HCT116 (cell line): ENCODE measurements at regions not wholly inside any gene's neighbourhood (a gene's known extent, or its start where the extent isn't known, plus 50 kb on each side); places are given as distances from the start of the nearest gene placed in this dataset.

Experiments used
- ATAC-seq: fragments of 200-7000 bp; cut with Tn5 transposase; 2 replicates; pipeline ENCODE4 v1.9.1; 2020; ENCODE audit warnings: mild to moderate bottlenecking, moderate library complexity
- BruUV-seq: library from RNA; stranded (reverse); fragments of 400-500 nt; replicated peaks from 2 replicates; lab custom pipeline; 2021; lab: Mats Ljungman, UMichigan
- CTCF ChIA-PET: fragments of 300-600 bp; sonication (Branson Sonifier 250); formaldehyde crosslinking; loops from one replicate; lab custom pipeline; 2021; ENCODE audit warnings: antibody characterized with exemption; lab: Charles Lee
- POLR2A ChIA-PET: fragments of 300-600, 350-600 bp; sonication (Branson Sonifier 250); formaldehyde crosslinking; loops from one replicate; lab custom pipeline; 2021; ENCODE audit warnings: antibody characterized with exemption; lab: Charles Lee
- RAD21 ChIA-PET, 2 experiments: fragments of 300-600 bp; sonication (Branson Sonifier 250); formaldehyde crosslinking; loops; one replicate each; lab custom pipeline; 2023; ENCODE audit warnings: low total read pairs in 2 of 2; ENCODE audit not compliant: uncharacterized antibody in 2 of 2, unreplicated experiment in 2 of 2, low non-redundant PET in 1 of 2; lab: Charles Lee
- DNase-seq: peaks from one replicate; pipeline ENCODE4 v3.0.0-alpha.2; 2010; ENCODE audit warnings: low read depth, low spot score
- H2AFZ ChIP-seq: fragments of 200-600 bp; shearing (Covaris generic), sonication (generic); 2 replicates; pipeline ENCODE4 v1.6.1; 2017; ENCODE audit warnings: low read depth, mixed run types, mixed read lengths, antibody characterized with exemption, low read length; ENCODE audit not compliant: poor library complexity, severe bottlenecking
- H3K27ac ChIP-seq: 2 replicates; pipeline ENCODE4 v1.5.1; 2012; ENCODE audit warnings: low read depth, low read length
- H3K27me3 ChIP-seq: fragments of 200-600 bp; sonication (generic); 2 replicates; pipeline ENCODE4 v1.6.1; 2016; ENCODE audit warnings: mixed run types, low read length, mixed read lengths; ENCODE audit not compliant: insufficient read depth
- H3K36me3 ChIP-seq, 2 experiments: fragments of 200-500 bp in 1 of 2; fragments of 200-600 bp in 1 of 2; sonication (Bioruptor generic) in 1 of 2; sonication (generic) in 1 of 2; 2 replicates each; pipeline versions ENCODE4 v1.5.1 to v1.6.1; 2014 to 2016; ENCODE audit warnings: low read length in 2 of 2, inconsistent platforms in 1 of 2, mixed read lengths in 1 of 2, mixed run types in 1 of 2; ENCODE audit not compliant: insufficient read depth in 2 of 2, control insufficient read depth in 1 of 2
- H3K4me1 ChIP-seq, 2 experiments: fragments of 200-600 bp in 1 of 2; sonication (generic) in 1 of 2; 2 replicates each; pipeline versions ENCODE4 v1.5.1 to v1.6.1; 2012 to 2017; ENCODE audit warnings: low read length in 2 of 2, inconsistent platforms in 1 of 2, mild to moderate bottlenecking in 1 of 2, mixed read lengths in 1 of 2, mixed run types in 1 of 2, moderate library complexity in 1 of 2; ENCODE audit not compliant: insufficient read depth in 2 of 2, control insufficient read depth in 1 of 2
- H3K4me2 ChIP-seq: fragments of 200-600 bp; sonication (generic); 2 replicates; pipeline ENCODE4 v1.6.1; 2017; ENCODE audit warnings: mixed run types, low read length, mixed read lengths
- H3K4me3 ChIP-seq, 2 experiments: fragments of 200-600 bp in 1 of 2; sonication (generic) in 1 of 2; replicated peaks in 1 of 2; 2 replicates each; pipeline ENCODE4 v1.5.1; 2011 to 2016; ENCODE audit warnings: low read length in 2 of 2, control low read depth in 1 of 2, low read depth in 1 of 2, mild to moderate bottlenecking in 1 of 2, mixed read lengths in 1 of 2, mixed run types in 1 of 2
- H3K79me2 ChIP-seq: fragments of 200-600 bp; sonication (generic); 2 replicates; pipeline ENCODE4 v1.6.1; 2017; ENCODE audit warnings: mild to moderate bottlenecking, mixed run types, low read length, moderate library complexity, mixed read lengths; ENCODE audit not compliant: insufficient read depth
- H3K9ac ChIP-seq: fragments of 200-600 bp; sonication (generic); 2 replicates; pipeline ENCODE4 v1.6.1; 2016; ENCODE audit warnings: low read length, mixed read lengths
- H3K9me2 ChIP-seq: fragments of 200-600 bp; sonication (generic), shearing (Covaris generic); 2 replicates; pipeline ENCODE4 v1.6.1; 2017; ENCODE audit warnings: mixed run types, mild to moderate bottlenecking, moderate library complexity; ENCODE audit not compliant: insufficient read depth
- H3K9me3 ChIP-seq, 2 experiments: fragments of 200-500 bp in 1 of 2; fragments of 200-600 bp in 1 of 2; sonication (Bioruptor generic) in 1 of 2; sonication (generic) in 1 of 2; 2 replicates each; pipeline ENCODE4 v1.6.1; 2014 to 2017; ENCODE audit warnings: low read length in 2 of 2, mixed read lengths in 2 of 2, inconsistent platforms in 1 of 2, low read depth in 1 of 2, mild to moderate bottlenecking in 1 of 2, mixed run types in 1 of 2, moderate library complexity in 1 of 2; ENCODE audit not compliant: control insufficient read depth in 1 of 2, insufficient read depth in 1 of 2
- H4K20me1 ChIP-seq: fragments of 200-600 bp; sonication (generic), shearing (Covaris generic); 2 replicates; pipeline ENCODE4 v1.6.1; 2017; ENCODE audit warnings: mixed run types, mild to moderate bottlenecking, moderate library complexity; ENCODE audit not compliant: insufficient read depth
- ATF3 ChIP-seq: IDR thresholded peaks from 2 replicates; pipeline ENCODE4 v1.6.1; 2012
- CBX3 ChIP-seq: IDR thresholded peaks from 2 replicates; pipeline ENCODE4 v1.6.1; 2012; ENCODE audit warnings: low read depth
- CEBPB ChIP-seq: IDR thresholded peaks from 2 replicates; pipeline ENCODE4 v1.6.1; 2012; ENCODE audit warnings: low read depth
- EGR1 ChIP-seq: IDR thresholded peaks from 2 replicates; pipeline ENCODE4 v1.6.1; 2012; ENCODE audit warnings: low read depth
- JUND ChIP-seq: IDR thresholded peaks from 2 replicates; pipeline ENCODE4 v1.6.1; 2012
- RAD21 ChIP-seq: IDR thresholded peaks from 2 replicates; pipeline ENCODE4 v1.6.1; 2012; ENCODE audit warnings: low read depth, mild to moderate bottlenecking
- SIN3A ChIP-seq: IDR thresholded peaks from 2 replicates; pipeline ENCODE4 v1.6.1; 2012; ENCODE audit warnings: low read depth
- SP1 ChIP-seq: IDR thresholded peaks from 2 replicates; pipeline ENCODE4 v1.6.1; 2012; ENCODE audit warnings: low read depth
- TCF7L2 ChIP-seq: IDR thresholded peaks from 2 replicates; pipeline ENCODE4 v1.7.0; 2011; ENCODE audit warnings: borderline replicate concordance, inconsistent platforms; ENCODE audit not compliant: insufficient read depth, insufficient read length; ENCODE audit errors: extremely low read depth
- ZBTB33 ChIP-seq: IDR thresholded peaks from 2 replicates; pipeline ENCODE4 v1.6.1; 2011; ENCODE audit warnings: mild to moderate bottlenecking, low read length, moderate library complexity; ENCODE audit not compliant: insufficient replicate concordance; ENCODE audit errors: extremely low read depth
- ZNF274 ChIP-seq: fragments of 200-500 bp; sonication (Bioruptor generic); IDR thresholded peaks from 2 replicates; pipeline ENCODE4 v1.6.1; 2014; ENCODE audit warnings: mild to moderate bottlenecking, low read depth, low read length, inconsistent platforms
- intact Hi-C: fragments of 100-400 bp; cut with micrococcal nuclease; formaldehyde crosslinking; loops from 2 replicates; pipeline ENCODE4 v1.10.0; 2022

DNA sequence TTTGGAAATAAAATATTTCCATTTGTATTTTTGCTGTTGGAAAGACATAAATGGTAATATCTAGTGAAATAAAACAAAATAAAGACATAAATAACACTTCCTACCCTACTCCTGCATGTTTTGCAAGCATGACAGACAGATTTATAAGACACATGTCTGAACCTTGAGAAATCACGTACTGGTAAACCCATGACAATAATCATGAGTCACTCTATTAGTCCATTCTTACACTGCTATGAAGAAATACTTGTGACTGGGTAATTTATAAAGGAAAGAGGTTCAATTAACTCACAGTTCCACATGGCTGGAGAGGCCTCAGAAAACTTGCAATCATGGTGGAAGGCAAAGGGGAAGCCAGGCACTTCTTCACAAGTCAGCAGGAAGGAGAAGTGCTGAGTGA is 942.2 kb downstream of the REEP3 start:
- H3K9me2 ChIP-seq: no peaks in the 10 kb centered on the region
- TF ChIP-seq JUND: no peak
- no peak for TF ChIP-seq SIN3A
- no peak for TF ChIP-seq SP1
- no peak for TF ChIP-seq EGR1
- no peak for TF ChIP-seq CEBPB
- TF ChIP-seq ZNF274: no peak
- no peak for TF ChIP-seq CBX3
- TF ChIP-seq ATF3: no peak
- TF ChIP-seq RAD21: no peak
- no peak for TF ChIP-seq TCF7L2
- no peak for TF ChIP-seq ZBTB33
- H3K9me3 ChIP-seq: peaks cover 0 to 5% of the 10 kb centered on the region in 2 experiments; a peak in 1 of 4 replicates
- H3K9ac ChIP-seq: no peak overlapping the region
- no peak overlapping the region for H2AFZ ChIP-seq
- ATAC-seq (no peak), DNase-seq (no peak)
- no peaks in the 10 kb centered on the region for H3K36me3 ChIP-seq
- H3K79me2 ChIP-seq: no peaks in the 10 kb centered on the region
- CTCF ChIA-PET: no interaction called here
- H3K4me1 ChIP-seq: peaks cover 0 to 8% of the 10 kb centered on the region in 2 experiments; a peak in 1 of 4 replicates
- RAD21 ChIA-PET: no interaction called here
- BruUV-seq: no TSS peak
- POLR2A ChIA-PET: no interaction called here
- no peak overlapping the region for H3K27ac ChIP-seq
- H4K20me1 ChIP-seq: no peaks in the 10 kb centered on the region
- intact Hi-C loops: no loop called here
- H3K27me3 ChIP-seq: no peaks in the 10 kb centered on the region
- no peak overlapping the region for H3K4me3 ChIP-seq
- no peak overlapping the region for H3K4me2 ChIP-seq
